ENCODE measurements at regions not wholly inside any gene's neighbourhood (a gene's known extent, or its start where the extent isn't known, plus 50 kb on each side); places are given as distances from the start of the nearest gene placed in this dataset.

DNA sequence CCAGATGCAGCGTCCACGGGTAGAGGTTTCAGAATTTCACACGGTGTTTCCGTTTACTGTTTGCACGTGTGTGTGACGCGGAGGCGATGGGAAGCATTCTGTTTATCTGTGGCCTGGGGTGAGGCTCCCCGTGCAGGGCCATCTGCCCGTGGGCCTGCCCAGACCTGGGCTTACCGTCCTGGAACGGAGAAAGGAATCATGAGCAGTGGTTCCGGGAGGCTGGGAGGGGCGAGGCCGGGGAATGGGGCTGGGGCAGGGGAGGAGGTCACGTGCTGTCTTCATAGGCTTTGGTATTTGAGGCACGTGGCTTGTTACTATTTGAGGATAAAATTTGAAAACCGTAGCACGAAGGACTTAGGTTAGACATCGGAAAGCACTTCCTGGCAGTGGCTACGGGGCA, 77.9 kb downstream of the RTP5 start:
- TF ChIP-seq POLR2A (IDR thresholded peaks at IDR 0.05; ENCODE audit: borderline replicate concordance, extremely low read depth, insufficient read depth, insufficient read length) (no peak), RAD21 (IDR thresholded peaks at IDR 0.05; ENCODE audit: low read depth) (no peak), EZH2 (IDR thresholded peaks at IDR 0.05) (no peak), TCF7L2 (IDR thresholded peaks at IDR 0.05; ENCODE audit: borderline replicate concordance, extremely low read depth, insufficient read depth, insufficient read length) (no peak), POLR2AphosphoS5 (IDR thresholded peaks at IDR 0.05; ENCODE audit: low read depth, low read length) (no peak), REST (IDR thresholded peaks at IDR 0.05; ENCODE audit: low read depth) (no peak), JUND (IDR thresholded peaks at IDR 0.05) (no peak), MAX (IDR thresholded peaks at IDR 0.05) (no peak), YY1 (IDR thresholded peaks at IDR 0.05; ENCODE audit: extremely low read depth, insufficient replicate concordance, low read depth, low read length) (no peak), SIN3A (IDR thresholded peaks at IDR 0.05; ENCODE audit: low read depth) (no peak), ZNF274 (IDR thresholded peaks at IDR 0.05; ENCODE audit: low read depth, low read length) (no peak), ELF1 (IDR thresholded peaks at IDR 0.05; ENCODE audit: borderline replicate concordance, low read depth) (no peak)
- TF ChIP-seq, protein P1, sequence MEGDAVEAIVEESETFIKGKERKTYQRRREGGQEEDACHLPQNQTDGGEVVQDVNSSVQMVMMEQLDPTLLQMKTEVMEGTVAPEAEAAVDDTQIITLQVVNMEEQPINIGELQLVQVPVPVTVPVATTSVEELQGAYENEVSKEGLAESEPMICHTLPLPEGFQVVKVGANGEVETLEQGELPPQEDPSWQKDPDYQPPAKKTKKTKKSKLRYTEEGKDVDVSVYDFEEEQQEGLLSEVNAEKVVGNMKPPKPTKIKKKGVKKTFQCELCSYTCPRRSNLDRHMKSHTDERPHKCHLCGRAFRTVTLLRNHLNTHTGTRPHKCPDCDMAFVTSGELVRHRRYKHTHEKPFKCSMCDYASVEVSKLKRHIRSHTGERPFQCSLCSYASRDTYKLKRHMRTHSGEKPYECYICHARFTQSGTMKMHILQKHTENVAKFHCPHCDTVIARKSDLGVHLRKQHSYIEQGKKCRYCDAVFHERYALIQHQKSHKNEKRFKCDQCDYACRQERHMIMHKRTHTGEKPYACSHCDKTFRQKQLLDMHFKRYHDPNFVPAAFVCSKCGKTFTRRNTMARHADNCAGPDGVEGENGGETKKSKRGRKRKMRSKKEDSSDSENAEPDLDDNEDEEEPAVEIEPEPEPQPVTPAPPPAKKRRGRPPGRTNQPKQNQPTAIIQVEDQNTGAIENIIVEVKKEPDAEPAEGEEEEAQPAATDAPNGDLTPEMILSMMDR (IDR thresholded peaks at IDR 0.05 in 2 of 3, conservative IDR thresholded peaks at IDR 0.05 in 1 of 3; ENCODE audit: borderline replicate concordance in 1 of 3, insufficient read depth in 1 of 3, low read depth in 2 of 3, low read length in 2 of 3), result no peak
- TF ChIP-seq, protein P2, sequence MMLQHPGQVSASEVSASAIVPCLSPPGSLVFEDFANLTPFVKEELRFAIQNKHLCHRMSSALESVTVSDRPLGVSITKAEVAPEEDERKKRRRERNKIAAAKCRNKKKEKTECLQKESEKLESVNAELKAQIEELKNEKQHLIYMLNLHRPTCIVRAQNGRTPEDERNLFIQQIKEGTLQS (IDR thresholded peaks at IDR 0.05), result no peak
